ENCODE measurements at regions not wholly inside any gene's neighbourhood (a gene's known extent, or its start where the extent isn't known, plus 50 kb on each side); places are given as distances from the start of the nearest gene placed in this dataset.

- in situ Hi-C loops (cut with HindIII; ENCODE audit: low pct_unique_long_range_greater_than_20kb, low sequenced_read_pairs), result no loop called here
- DNase-seq (ENCODE audit: low read depth, low spot score), result no peak
Measured at GRCh38 chr7:3238525-3239210, 62.4 kb upstream of the SDK1 start.

GRCh38 chr7:3239291-3239691 is 61.8 kb upstream of the SDK1 start:
- in situ Hi-C loops (cut with HindIII; ENCODE audit: low pct_unique_long_range_greater_than_20kb, low sequenced_read_pairs), result no loop called here
- DNase-seq (ENCODE audit: low read depth, low spot score), result no peak

GRCh38 chr7:3240826-3241430 is 60.1 kb upstream of the SDK1 start:
- no peak for DNase-seq (ENCODE audit: low read depth, low spot score)
- in situ Hi-C loops (cut with HindIII; ENCODE audit: low pct_unique_long_range_greater_than_20kb, low sequenced_read_pairs), result no loop called here

- in situ Hi-C loops (cut with HindIII; ENCODE audit: low pct_unique_long_range_greater_than_20kb, low sequenced_read_pairs), result no loop called here
- DNase-seq (ENCODE audit: low read depth, low spot score), result no peak
Measured at GRCh38 chr7:3241686-3242258, 59.3 kb upstream of the SDK1 start.

- in situ Hi-C loops (cut with HindIII; ENCODE audit: low pct_unique_long_range_greater_than_20kb, low sequenced_read_pairs), result no loop called here
- DNase-seq (ENCODE audit: low read depth, low spot score), result no peak
Measured at GRCh38 chr7:3242398-3242972, 58.6 kb upstream of the SDK1 start.

GRCh38 chr7:3243256-3243655 is 57.8 kb upstream of the SDK1 start:
- in situ Hi-C loops (cut with HindIII; ENCODE audit: low pct_unique_long_range_greater_than_20kb, low sequenced_read_pairs), result no loop called here
- DNase-seq (ENCODE audit: low read depth, low spot score), result no peak

GRCh38 chr7:3243680-3244079 is 57.4 kb upstream of the SDK1 start:
- in situ Hi-C loops (cut with HindIII; ENCODE audit: low pct_unique_long_range_greater_than_20kb, low sequenced_read_pairs), result no loop called here

GRCh38 chr7:3244241-3244814 is 56.7 kb upstream of the SDK1 start:
- no peak for DNase-seq (ENCODE audit: low read depth, low spot score)

More at GRCh38 chr7:3243680-3244079, 57.4 kb upstream of the SDK1 start:
- no peak for DNase-seq (ENCODE audit: low read depth, low spot score)

GRCh38 chr7:3245077-3245476 is 56.0 kb upstream of the SDK1 start:
- in situ Hi-C loops (cut with HindIII; ENCODE audit: low pct_unique_long_range_greater_than_20kb, low sequenced_read_pairs), result no loop called here
- no peak for DNase-seq (ENCODE audit: low read depth, low spot score)

More at GRCh38 chr7:3244241-3244814, 56.7 kb upstream of the SDK1 start:
- in situ Hi-C loops (cut with HindIII; ENCODE audit: low pct_unique_long_range_greater_than_20kb, low sequenced_read_pairs), result no loop called here

- in situ Hi-C loops (cut with HindIII; ENCODE audit: low pct_unique_long_range_greater_than_20kb, low sequenced_read_pairs), result no loop called here
- no peak for DNase-seq (ENCODE audit: low read depth, low spot score)
Measured at GRCh38 chr7:3245721-3246120, 55.3 kb upstream of the SDK1 start.

- DNase-seq (ENCODE audit: low read depth, low spot score), result no peak
- in situ Hi-C loops (cut with HindIII; ENCODE audit: low pct_unique_long_range_greater_than_20kb, low sequenced_read_pairs), result no loop called here
Measured at GRCh38 chr7:3246127-3246526, 54.9 kb upstream of the SDK1 start.

GRCh38 chr7:3246651-3247050 is 54.4 kb upstream of the SDK1 start:
- no peak for DNase-seq (ENCODE audit: low read depth, low spot score)
- in situ Hi-C loops (cut with HindIII; ENCODE audit: low pct_unique_long_range_greater_than_20kb, low sequenced_read_pairs), result no loop called here

GRCh38 chr7:3250725-3251124 is 50.3 kb upstream of the SDK1 start:
- in situ Hi-C loops (cut with HindIII; ENCODE audit: low pct_unique_long_range_greater_than_20kb, low sequenced_read_pairs), result no loop called here

More at GRCh38 chr7:3250725-3251124, 50.3 kb upstream of the SDK1 start:
- no peak for DNase-seq (ENCODE audit: low read depth, low spot score)
